Peyer's patch (tissue), 4 donors: ENCODE measurements at regions not wholly inside any gene's neighbourhood (a gene's known extent, or its start where the extent isn't known, plus 50 kb on each side); places are given as distances from the start of the nearest gene placed in this dataset.
A peak's percentile ranks its signal among the peaks of the same experiment; 100 is the strongest.

Experiments
- DNase-seq, 3 donors: peaks; one replicate each; pipeline ENCODE4 v3.0.0-alpha.2; 2017 to 2019
- H3K27ac ChIP-seq, 4 donors: fragments of 200-600 bp; sonication (generic); one replicate each; pipeline ENCODE4 v1.5.1; 2016 to 2019
- H3K27me3 ChIP-seq, 2 donors: fragments of 200-600 bp; sonication (generic); one replicate each; pipeline ENCODE4 v1.5.1; 2019
- H3K36me3 ChIP-seq, 3 donors: fragments of 200-600 bp; sonication (generic); one replicate each; pipeline ENCODE4 v1.5.1; 2016 to 2019
- H3K4me1 ChIP-seq, 4 donors: fragments of 200-600 bp; sonication (generic); one replicate each; pipeline ENCODE4 v1.5.1; 2016 to 2019
- H3K4me3 ChIP-seq, 4 donors: fragments of 200-600 bp; sonication (generic); 1 replicate in 3 of 4; 2 replicates in 1 of 4; pipeline ENCODE4 v1.5.1; 2016 to 2019; ENCODE audit warnings: mild to moderate bottlenecking in 1 of 4
- H3K9me3 ChIP-seq, 4 donors: fragments of 200-600 bp; sonication (generic); one replicate each; pipeline ENCODE4 v1.5.1; 2016 to 2019; ENCODE audit warnings: mild to moderate bottlenecking in 1 of 4
- POLR2A ChIP-seq, 2 donors: fragments of 450-650 bp; IDR thresholded peaks; one replicate each; pipeline ENCODE4 v1.5.1; 2017; ENCODE audit warnings: antibody characterized with exemption in 2 of 2, mild to moderate bottlenecking in 2 of 2, moderate library complexity in 2 of 2
- TF ChIP-seq, protein P1 (sequence below), 6 experiments: fragments of 450-650 bp in 4 of 6; fragments of 200-600 bp in 2 of 6; sonication (generic) in 1 of 6; IDR thresholded peaks; one replicate each; pipeline ENCODE4 v1.5.1; 2017 to 2019; ENCODE audit warnings: antibody characterized with exemption in 6 of 6, mild to moderate bottlenecking in 3 of 6, moderate library complexity in 1 of 6

DNA sequence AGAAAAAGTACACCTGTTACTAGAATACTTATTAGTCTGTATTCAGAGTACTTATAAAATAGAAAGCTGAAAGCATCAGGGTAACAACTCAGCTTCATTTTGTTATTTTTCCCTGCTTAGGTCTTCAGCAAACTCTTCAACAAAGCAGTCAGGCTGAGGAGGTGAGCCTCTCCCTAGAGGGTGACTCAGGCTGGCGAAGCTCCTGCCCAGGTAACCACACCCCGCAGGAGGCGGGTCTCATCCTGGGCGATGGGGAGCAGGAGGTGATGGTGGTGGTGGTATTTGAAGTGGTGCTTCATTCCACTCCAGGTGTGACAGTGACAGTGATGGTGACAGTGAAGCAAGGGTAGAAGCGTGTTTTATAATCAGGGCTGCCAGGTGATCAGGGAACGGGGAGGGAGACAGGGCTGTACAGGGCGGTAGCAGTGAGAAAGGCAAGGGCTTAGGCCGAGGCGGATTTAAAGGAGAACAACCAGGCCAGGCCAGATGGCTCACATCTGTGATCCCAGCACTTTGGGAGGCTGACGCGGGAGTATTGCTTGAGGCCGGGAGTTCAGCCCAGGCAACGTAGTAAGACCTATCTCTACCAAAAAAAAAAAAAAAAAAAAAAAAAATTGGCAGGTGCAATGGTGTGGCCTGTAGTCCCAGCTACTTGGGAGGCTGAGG, 127.1 kb downstream of the SOCS6 start:
- no peaks in the 10 kb centered on the region for H3K9me3 ChIP-seq
- no peak overlapping the region for H3K27ac ChIP-seq

DNA sequence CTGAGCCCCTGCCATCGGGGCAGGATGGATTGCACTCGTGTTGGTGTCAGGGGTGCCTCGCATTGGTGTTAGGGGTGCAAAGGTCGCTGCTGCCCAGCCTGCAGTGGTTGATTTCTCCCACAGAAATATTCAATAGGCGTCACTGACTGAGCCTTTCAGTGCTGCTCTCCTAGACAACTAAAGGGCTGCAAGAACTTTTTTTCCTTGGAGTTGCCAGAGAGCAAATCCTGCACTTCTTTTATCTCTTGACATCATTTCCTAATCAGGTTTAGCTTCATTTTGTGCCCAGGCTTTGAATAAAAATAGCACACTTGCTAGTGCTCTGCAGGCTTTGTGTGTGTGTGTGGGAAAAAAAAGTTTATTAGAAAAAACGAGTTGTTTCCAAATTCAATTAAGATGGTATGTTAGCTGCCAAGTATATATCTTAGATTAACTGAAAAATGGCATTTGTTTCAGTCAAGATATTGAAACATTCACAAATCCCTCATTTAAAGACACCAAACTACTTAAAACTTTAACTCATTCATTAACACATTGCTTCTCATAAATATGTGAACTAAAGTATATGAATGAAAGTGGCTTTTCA, 125.6 kb downstream of the SOCS6 start:
- Histone ChIP-seq H3K27ac (no peak overlapping the region), H3K36me3 (no peaks in the 10 kb centered on the region), H3K27me3 (no peaks in the 10 kb centered on the region), H3K4me1 (no peaks in the 10 kb centered on the region), H3K4me3 (no peak overlapping the region), H3K9me3 (no peaks in the 10 kb centered on the region)
- no peak for DNase-seq
- TF ChIP-seq POLR2A (IDR thresholded peaks at IDR 0.05) = no peak
- TF ChIP-seq, protein P1, sequence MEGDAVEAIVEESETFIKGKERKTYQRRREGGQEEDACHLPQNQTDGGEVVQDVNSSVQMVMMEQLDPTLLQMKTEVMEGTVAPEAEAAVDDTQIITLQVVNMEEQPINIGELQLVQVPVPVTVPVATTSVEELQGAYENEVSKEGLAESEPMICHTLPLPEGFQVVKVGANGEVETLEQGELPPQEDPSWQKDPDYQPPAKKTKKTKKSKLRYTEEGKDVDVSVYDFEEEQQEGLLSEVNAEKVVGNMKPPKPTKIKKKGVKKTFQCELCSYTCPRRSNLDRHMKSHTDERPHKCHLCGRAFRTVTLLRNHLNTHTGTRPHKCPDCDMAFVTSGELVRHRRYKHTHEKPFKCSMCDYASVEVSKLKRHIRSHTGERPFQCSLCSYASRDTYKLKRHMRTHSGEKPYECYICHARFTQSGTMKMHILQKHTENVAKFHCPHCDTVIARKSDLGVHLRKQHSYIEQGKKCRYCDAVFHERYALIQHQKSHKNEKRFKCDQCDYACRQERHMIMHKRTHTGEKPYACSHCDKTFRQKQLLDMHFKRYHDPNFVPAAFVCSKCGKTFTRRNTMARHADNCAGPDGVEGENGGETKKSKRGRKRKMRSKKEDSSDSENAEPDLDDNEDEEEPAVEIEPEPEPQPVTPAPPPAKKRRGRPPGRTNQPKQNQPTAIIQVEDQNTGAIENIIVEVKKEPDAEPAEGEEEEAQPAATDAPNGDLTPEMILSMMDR (IDR thresholded peaks at IDR 0.05) = no peak

More for the DNA sequence above, 127.1 kb downstream of the SOCS6 start:
- H3K4me3 ChIP-seq = no peak overlapping the region
- no peaks in the 10 kb centered on the region for H3K36me3 ChIP-seq
- peaks cover 0 to 12% (median 0%) of the 10 kb centered on the region in 4 donors for H3K4me1 ChIP-seq
- H3K27me3 ChIP-seq = no peaks in the 10 kb centered on the region
- peak in 2 of 3 donors; percentile 74 to 75 for DNase-seq
- TF ChIP-seq, protein P1 (IDR thresholded peaks at IDR 0.05) = no peak

DNA sequence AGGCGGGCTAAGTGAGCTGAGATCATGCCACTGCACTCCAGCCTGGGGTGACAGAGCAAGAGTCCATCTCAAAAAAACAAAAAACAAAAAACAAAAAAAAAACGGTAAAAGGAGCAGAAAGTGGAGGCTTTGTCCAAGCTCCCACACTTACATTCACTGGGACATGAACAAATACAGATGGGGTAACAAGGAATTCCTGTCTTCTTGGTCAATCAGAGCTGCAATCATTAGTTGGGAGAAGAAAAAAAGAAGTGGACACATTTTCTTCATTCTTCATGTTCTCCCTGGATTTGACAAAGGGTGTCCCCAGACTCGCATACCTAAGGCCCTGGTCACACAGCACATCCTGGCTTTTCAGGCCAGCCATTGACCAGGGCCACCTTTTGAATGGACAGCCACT, 124.6 kb downstream of the SOCS6 start:
- Histone ChIP-seq H3K36me3 (no peaks in the 10 kb centered on the region), H3K4me1 (no peaks in the 10 kb centered on the region), H3K4me3 (no peak overlapping the region), H3K9me3 (no peaks in the 10 kb centered on the region), H3K27ac (no peak overlapping the region), H3K27me3 (no peaks in the 10 kb centered on the region)
- TF ChIP-seq, protein P1 (IDR thresholded peaks at IDR 0.05) = no peak
- no peak for TF ChIP-seq POLR2A (IDR thresholded peaks at IDR 0.05)
- DNase-seq = no peak

DNA sequence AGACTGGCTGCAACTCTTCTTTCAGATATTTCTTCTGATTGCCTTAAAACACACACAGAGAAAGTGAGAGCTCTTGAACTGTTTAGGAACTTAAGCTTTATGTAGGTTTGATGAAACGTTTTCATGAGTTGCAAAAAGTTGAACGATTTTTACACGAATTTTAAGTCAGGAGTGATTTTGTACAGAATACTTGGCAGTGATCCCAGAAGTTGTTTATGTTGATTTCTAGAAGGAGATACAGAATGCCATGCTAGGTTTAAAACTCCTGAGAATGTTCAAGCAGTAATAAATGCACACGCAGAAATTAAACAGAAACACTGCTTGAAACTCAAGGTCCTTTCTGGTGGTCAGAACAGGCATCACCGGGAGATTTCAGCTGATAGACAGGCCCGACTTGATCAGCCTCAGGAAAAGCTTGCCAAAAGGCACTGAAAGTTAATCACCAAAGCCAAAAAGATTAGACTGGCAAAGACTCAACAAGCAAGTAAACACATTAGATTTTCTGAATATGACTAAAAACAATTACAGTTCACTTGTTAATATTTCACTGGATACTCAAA, 123.1 kb downstream of the SOCS6 start:
- no peaks in the 10 kb centered on the region for H3K4me1 ChIP-seq
- no peak for DNase-seq
- no peaks in the 10 kb centered on the region for H3K27me3 ChIP-seq
- H3K4me3 ChIP-seq = no peak overlapping the region
- H3K9me3 ChIP-seq = no peaks in the 10 kb centered on the region
- H3K27ac ChIP-seq = no peak overlapping the region
- no peaks in the 10 kb centered on the region for H3K36me3 ChIP-seq
- TF ChIP-seq, protein P1 (IDR thresholded peaks at IDR 0.05) = no peak
- no peak for TF ChIP-seq POLR2A (IDR thresholded peaks at IDR 0.05)

DNA sequence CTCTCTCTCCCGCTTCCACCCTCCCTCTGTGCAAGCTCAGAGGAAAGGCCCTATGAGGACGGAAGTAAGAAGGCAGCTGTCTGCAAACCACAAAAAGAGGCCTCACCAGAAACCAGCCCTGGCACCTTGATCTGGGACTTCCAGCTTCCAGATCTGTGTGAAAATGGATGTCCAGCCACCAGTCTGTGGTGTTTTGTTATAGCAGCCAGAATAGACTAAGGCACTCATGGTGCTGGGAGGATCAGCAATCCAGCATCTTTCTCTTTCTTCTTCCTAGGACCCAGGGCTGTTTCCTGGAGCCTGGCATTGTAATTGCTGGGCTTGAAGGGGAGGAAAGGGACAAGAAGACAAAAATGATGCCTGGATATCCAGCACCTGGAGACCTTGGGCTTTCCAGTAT, 122.5 kb downstream of the SOCS6 start:
- no peak for TF ChIP-seq POLR2A (IDR thresholded peaks at IDR 0.05)
- TF ChIP-seq, protein P1 (IDR thresholded peaks at IDR 0.05) = no peak
- H3K4me1 ChIP-seq = no peaks in the 10 kb centered on the region
- H3K4me3 ChIP-seq = no peak overlapping the region
- no peak overlapping the region for H3K27ac ChIP-seq
- no peaks in the 10 kb centered on the region for H3K27me3 ChIP-seq
- no peak for DNase-seq
- H3K36me3 ChIP-seq = no peaks in the 10 kb centered on the region
- H3K9me3 ChIP-seq = no peaks in the 10 kb centered on the region
